HS-27A (cell line): ENCODE measurements at regions not wholly inside any gene's neighbourhood (a gene's known extent, or its start where the extent isn't known, plus 50 kb on each side); places are given as distances from the start of the nearest gene placed in this dataset.
"Not testable (repeated sequence)": the region's sequence is repeated elsewhere in the genome, so short reads cannot be mapped to it uniquely, and the experiment has no call there.

ENCODE experiments used
- DNase-seq: peaks from one replicate; pipeline ENCODE4 v3.0.0-alpha.2; 2012; ENCODE audit warnings: low read depth, missing footprints

DNA sequence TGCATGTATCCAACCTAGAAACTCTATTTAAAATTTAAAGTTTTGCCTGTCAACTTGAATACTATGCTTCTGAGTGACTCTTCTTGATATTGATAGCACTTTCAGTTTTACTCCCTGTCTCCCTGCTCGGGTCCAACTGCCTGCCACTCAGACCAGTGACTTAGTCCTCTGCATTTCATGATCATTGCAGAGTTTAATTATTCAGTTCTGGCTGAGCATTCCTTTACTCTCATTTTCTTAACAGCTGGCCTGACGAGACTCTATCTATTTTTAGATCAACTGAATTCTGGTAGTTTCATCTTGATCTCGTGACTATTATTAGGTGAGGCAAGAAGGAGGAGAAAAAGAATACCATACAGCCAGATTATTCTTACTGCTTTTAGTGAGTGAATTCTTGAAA, 617.4 kb downstream of the SI start:
- DNase-seq: no peak

DNA sequence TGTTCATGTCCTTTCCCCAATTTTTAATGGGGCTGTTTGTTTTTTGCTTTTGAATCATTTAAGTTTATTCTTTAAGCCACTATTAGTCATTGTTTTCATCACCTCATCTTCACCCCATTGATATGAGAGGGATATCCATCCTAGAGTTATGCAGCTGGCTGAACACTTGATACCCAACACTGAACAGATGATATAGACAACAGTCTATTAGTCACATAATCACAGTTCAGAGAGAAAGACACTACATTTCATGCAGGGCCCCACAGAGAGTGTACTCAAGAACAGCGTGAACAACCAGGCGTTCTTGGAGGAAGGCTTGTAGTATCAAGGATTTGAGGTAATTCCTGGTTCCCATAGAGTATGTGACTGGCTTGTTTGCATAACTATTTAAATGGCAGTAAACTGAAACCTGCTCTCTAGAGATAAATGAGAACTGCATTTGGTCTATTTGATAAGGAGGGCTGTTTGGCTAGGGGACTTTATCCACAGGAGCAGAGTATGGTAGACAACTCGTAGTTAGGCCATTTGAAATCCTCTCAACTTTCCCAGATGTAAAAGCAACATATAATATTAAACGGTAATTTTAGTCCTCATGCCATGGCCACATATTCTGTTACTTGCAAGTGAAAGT, 618.7 kb downstream of the SI start:
- no peak for DNase-seq

DNA sequence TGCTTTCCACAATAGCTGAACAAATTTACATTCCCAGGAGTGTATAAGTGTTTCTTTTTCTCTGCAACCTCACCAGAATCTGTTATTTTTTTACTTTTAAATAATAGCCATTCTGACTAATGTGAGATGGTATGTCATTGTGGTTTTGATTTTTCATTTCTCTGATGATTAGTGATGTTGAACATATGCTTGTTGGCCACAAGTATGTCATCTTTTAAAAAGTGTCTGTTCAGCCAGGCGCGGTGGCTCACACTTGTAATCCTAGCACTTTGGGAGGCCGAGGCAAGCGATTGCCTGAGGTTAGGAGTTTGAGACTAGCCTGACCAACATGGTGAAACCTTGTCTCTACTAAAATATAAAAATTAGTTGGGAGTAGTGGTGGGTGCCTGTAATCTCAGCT, 619.3 kb downstream of the SI start:
- peak; percentile 68 for DNase-seq

DNA sequence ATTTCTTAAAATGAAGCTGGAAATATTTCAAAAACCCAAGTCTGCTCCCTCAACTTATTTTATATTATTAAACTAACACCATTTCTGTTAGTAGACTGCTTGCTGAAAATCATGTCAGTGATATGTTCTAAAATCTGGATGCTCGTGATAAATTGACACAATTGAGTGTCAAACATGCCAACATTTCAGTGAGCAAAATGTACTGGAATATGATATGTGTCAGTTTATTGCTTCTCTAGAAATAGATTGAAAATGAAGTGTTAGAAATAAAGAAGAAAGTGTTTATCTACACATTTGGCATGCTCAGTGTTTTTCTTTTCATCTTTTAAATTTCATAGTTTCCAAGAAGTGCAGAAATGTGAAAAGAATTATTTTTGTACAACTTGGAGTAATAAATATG, 624.6 kb downstream of the SI start:
- DNase-seq: no peak

DNA sequence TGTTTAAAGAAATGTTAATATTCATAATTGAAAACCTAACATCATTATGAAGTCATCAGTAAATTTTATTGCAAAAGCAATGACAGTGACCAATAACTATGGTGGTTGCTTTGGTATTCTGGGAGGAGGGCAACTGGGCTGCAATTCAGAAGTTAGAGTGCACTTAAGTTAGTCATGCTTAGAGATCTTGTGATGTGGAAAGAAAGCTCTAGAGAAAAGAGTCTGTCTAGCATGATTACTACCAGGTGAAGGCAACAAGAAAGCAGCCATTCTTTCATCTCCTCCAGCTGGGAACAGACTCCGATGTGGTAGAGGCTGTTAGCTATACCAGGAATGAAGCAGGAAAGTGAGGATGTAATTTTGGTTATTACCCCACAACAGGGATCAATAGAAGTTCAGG, 625.6 kb downstream of the SI start:
- DNase-seq: no peak

DNA sequence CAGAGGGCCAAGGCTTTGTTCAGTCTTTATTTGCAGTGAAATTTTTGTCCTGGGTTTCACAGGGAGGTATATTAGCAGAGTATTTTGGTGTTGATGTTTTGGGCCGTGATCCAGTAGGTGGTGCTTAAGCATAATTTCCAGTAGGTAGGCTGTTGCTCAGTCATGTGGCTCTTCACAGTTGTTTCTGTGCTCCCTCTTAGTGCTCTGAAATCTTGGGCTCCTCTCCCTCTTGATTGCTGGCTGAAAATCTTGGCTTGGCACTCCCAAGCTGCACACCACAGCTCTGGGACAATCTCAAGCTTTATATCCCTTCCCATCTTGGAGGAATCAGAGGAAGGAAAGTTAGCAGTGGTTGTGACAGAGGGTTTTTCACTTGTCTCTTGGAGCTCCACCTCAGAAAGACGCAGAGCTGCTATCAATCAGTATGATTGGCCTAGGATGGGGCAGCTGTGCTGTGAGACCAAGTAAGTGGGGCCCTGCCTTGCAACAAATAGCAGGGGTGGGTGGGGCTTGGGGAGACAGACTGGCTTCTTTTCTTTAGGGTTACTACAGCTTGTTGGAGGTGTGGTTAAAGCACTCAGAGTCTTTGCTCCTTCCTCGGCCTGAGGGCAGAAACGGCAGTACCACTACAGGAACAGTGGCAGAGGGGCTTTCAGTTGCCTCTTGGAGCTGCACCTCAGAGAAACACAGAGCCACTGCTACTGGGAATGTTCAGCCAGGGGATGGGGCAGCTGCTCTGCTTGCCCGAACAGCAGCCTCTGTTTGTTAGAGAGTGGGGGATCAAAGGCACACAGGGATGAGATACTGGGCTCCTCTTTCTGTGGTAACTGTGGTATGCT, 627.0 kb downstream of the SI start:
- peak; percentile 43 for DNase-seq

- peak; percentile 51 for DNase-seq
Observed at GRCh38 chr3:164450276-164450905, 627.9 kb downstream of the SI start.

- no peak for DNase-seq
Observed at GRCh38 chr3:164419220-164419619, 659.1 kb downstream of the SI start.

GRCh38 chr3:164418414-164418813, 659.9 kb downstream of the SI start:
- DNase-seq: no peak

GRCh38 chr3:164417955-164418354, 660.3 kb downstream of the SI start:
- DNase-seq: no peak

- DNase-seq: no peak
Observed at GRCh38 chr3:164416491-164417222, 661.6 kb downstream of the SI start.

- DNase-seq: no peak
Observed at GRCh38 chr3:164408326-164408725, 670.0 kb downstream of the SI start.

GRCh38 chr3:164407111-164407510, 671.2 kb downstream of the SI start:
- no peak for DNase-seq

- DNase-seq: no peak
Observed at GRCh38 chr3:164406281-164406680, 672.0 kb downstream of the SI start.

DNA sequence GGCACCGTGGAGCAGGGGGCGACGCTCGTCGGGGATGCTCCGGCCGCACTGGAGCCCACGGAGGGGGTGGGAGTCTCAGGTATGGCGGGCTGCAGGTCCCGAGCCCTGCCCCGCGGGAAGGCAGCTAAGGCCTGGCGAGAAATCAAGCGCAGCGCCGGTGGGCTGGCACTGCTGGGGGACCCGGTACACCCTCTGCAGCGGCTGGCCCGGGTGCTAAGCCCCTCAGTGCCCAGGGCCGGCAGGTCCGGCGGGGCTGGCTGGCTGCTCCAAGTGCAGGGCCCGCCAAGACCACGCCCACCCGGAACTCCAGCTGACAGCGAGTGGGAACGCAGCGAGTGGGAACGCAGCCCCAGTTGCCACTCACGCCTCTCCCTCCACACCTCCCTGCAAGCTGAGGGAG, 676.4 kb downstream of the SI start:
- DNase-seq: no peak

DNA sequence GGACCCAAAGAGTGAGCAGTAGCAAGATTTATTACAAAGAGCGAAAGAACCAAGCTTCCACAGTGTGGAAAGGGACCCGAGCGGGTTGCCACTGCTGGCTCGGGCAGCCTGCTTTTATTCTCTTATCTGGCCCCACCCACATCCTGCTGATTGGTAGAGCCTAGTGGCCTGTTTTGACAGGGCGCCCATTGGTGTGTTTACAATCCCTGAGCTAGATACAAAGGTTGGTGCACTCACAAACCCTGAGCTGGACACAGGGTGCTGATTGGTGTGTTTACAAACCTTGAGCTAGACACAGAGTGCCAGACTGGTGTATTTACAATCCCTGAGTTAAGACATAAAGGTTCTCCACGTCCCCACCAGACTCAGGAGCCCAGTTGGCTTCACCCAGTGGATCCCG, 676.9 kb downstream of the SI start:
- DNase-seq: not testable (repeated sequence)

DNA sequence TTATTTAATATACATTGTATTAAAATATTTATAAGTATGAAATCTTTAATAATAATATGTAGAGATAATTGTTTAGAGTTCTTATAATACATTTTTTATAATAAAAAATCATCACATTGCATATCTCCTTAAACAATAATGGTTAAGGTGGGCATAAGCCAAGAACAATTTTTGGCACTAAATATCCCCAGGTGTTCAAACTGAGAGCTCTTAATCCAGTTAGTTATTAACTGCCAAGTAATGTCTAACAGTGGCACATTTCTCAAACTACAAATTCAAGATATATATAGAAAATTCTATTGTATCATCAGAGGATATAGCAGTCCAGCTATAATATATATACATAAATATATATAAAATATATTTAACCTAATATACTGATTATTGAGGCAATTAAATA, 680.8 kb downstream of the SI start:
- DNase-seq: no peak

- DNase-seq: no peak
Observed at GRCh38 chr3:164393171-164393570, 685.1 kb downstream of the SI start.

GRCh38 chr3:164390046-164390445, 688.2 kb downstream of the SI start:
- no peak for DNase-seq

DNA sequence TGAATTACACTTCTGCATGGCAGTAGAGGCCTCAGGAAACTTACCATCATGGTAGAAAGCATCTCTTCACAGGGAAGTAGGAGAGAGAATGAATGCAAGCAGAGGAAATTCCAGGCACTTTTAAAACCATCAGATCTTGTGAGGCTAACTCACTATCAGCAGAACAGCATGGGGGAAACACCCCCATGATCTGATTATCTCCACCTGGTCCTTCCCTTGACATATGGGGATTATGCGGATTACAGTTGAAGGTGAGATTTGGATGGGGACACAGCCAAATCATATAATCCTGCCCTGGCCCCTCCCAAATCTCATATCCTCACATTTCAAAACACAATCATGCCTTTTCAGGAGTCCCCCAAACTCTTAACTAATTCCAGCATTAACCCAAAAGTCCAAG, 691.1 kb downstream of the SI start:
- DNase-seq: no peak

DNA sequence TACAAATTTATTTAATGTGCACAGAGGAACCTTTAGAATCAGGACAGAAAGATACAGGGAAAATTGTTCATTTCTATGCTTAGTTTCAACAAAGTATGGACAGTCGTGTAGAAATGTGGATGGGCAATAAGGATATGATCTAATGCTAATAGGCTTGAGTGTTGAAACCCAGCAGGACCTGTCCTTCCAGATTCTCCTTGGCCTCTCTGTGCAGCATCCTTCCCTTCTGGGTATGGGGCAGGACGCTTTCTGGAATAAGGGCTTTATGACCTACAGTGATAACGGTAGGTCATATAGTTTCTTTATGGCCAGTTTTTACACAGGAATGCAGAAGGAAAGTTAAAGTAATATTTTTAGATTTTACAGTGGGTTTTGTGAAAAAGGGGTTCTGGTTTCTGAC, 698.1 kb downstream of the SI start:
- no peak for DNase-seq

- DNase-seq: no peak
Observed at GRCh38 chr3:164377466-164377865, 700.8 kb downstream of the SI start.

GRCh38 chr3:164375995-164376394, 702.3 kb downstream of the SI start:
- DNase-seq: no peak
